H1 (cell line): ENCODE measurements at regions not wholly inside any gene's neighbourhood (a gene's known extent, or its start where the extent isn't known, plus 50 kb on each side); places are given as distances from the start of the nearest gene placed in this dataset.

Source experiments
- CTCF ChIA-PET: fragments of 300-600 bp; sonication (Branson Sonifier 250); formaldehyde crosslinking; loops from one replicate; lab custom pipeline; 2021; ENCODE audit not compliant: partially characterized antibody; lab: Charles Lee
- POLR2A ChIA-PET: fragments of 300-600 bp; sonication (Branson Sonifier 250); formaldehyde crosslinking; loops from one replicate; lab custom pipeline; 2021; ENCODE audit warnings: inconsistent platforms; ENCODE audit not compliant: partially characterized antibody; lab: Charles Lee
- DNase-seq, 2 experiments: peaks; one replicate each; pipeline versions ENCODE4 v3.0.0 to v3.0.0-alpha.2; 2010 to 2022; ENCODE audit warnings: low spot score in 2 of 2, low read depth in 1 of 2, mixed read lengths in 1 of 2
- FAIRE-seq: peaks from 2 replicates; lab custom pipeline; 2011; peaks lifted over from hg19 to GRCh38; lab: Jason Lieb, UNC
- H2AFZ ChIP-seq: 2 replicates; pipeline ENCODE4 v1.8.1; 2012; ENCODE audit warnings: low read length, inconsistent platforms
- H2AK5ac ChIP-seq: 2 replicates; pipeline ENCODE4 v1.6.1; 2013; ENCODE audit warnings: low read depth, low read length
- H2BK120ac ChIP-seq: replicated peaks from 2 replicates; pipeline ENCODE3; 2013; ENCODE audit warnings: low read depth, low read length, inconsistent platforms
- H2BK12ac ChIP-seq: 2 replicates; pipeline ENCODE4 v1.6.1; 2013; ENCODE audit warnings: low read depth, low read length
- H2BK15ac ChIP-seq: 2 replicates; pipeline ENCODE4 v1.6.1; 2013; ENCODE audit warnings: low read length
- H2BK20ac ChIP-seq: 2 replicates; pipeline ENCODE4 v1.6.1; 2013; ENCODE audit warnings: low read length
- H2BK5ac ChIP-seq: 2 replicates; pipeline ENCODE4 v1.6.1; 2013; ENCODE audit warnings: low read depth, low read length
- H3K14ac ChIP-seq: 2 replicates; pipeline ENCODE4 v1.6.1; 2013; ENCODE audit warnings: inconsistent platforms; ENCODE audit not compliant: insufficient read length
- H3K18ac ChIP-seq: 2 replicates; pipeline ENCODE4 v1.6.1; 2013; ENCODE audit warnings: low read length; ENCODE audit errors: extremely low read depth
- H3K23ac ChIP-seq: 2 replicates; pipeline ENCODE4 v1.6.1; 2013; ENCODE audit warnings: inconsistent platforms; ENCODE audit not compliant: insufficient read length
- H3K23me2 ChIP-seq: 2 replicates; pipeline ENCODE4 v1.6.1; 2013; ENCODE audit warnings: low read depth, low read length
- H3K27ac ChIP-seq: 2 replicates; pipeline ENCODE4 v1.6.1; 2011; ENCODE audit warnings: low read depth, low read length, inconsistent platforms
- H3K27me3 ChIP-seq, 4 experiments: replicated peaks in 1 of 4; 1 replicate in 1 of 4; 2 replicates in 3 of 4; pipeline versions ENCODE4 v1.6.1 to v1.8.1; 2011 to 2013; ENCODE audit warnings: low read length in 3 of 4, mild to moderate bottlenecking in 3 of 4, inconsistent platforms in 2 of 4, mixed read lengths in 2 of 4, moderate library complexity in 1 of 4; ENCODE audit not compliant: control insufficient read depth in 3 of 4, insufficient read depth in 3 of 4; ENCODE audit errors: extremely low read depth in 1 of 4
- H3K36me3 ChIP-seq, 4 experiments: 2 replicates each; pipeline versions ENCODE4 v1.6.1 to v1.8.1; 2011 to 2013; ENCODE audit warnings: mild to moderate bottlenecking in 4 of 4, low read length in 3 of 4, moderate library complexity in 2 of 4, control low read depth in 1 of 4, inconsistent platforms in 1 of 4; ENCODE audit not compliant: insufficient read depth in 4 of 4, control insufficient read depth in 2 of 4
- H3K4ac ChIP-seq: replicated peaks from 2 replicates; pipeline ENCODE3; 2013; ENCODE audit warnings: low read length, low read depth, mixed read lengths, inconsistent platforms; ENCODE audit not compliant: insufficient read length
- H3K4me1 ChIP-seq, 4 experiments: replicated peaks in 1 of 4; 1 replicate in 1 of 4; 2 replicates in 3 of 4; pipeline versions ENCODE4 v1.6.1 to v1.8.1; 2011 to 2013; ENCODE audit warnings: low read length in 3 of 4, inconsistent platforms in 2 of 4, mixed read lengths in 1 of 4; ENCODE audit not compliant: insufficient read depth in 4 of 4, control insufficient read depth in 3 of 4
- H3K4me2 ChIP-seq, 2 experiments: 2 replicates each; pipeline versions ENCODE4 v1.6.1 to v1.8.1; 2011 to 2013; ENCODE audit warnings: low read depth in 2 of 2, low read length in 2 of 2, control low read depth in 1 of 2, inconsistent platforms in 1 of 2, mild to moderate bottlenecking in 1 of 2; ENCODE audit not compliant: insufficient read depth in 1 of 2
- H3K4me3 ChIP-seq, 4 experiments: fragments of 200-600, 300-600 bp in 1 of 4; sonication (generic), shearing (Covaris generic), sonication (Bioruptor Twin) in 1 of 4; 2 replicates each; pipeline versions ENCODE4 v1.5.1 to v1.8.1; 2011 to 2016; ENCODE audit warnings: low read length in 4 of 4, low read depth in 3 of 4, control low read depth in 2 of 4, inconsistent platforms in 2 of 4, mild to moderate bottlenecking in 2 of 4, mixed read lengths in 1 of 4, moderate library complexity in 1 of 4; ENCODE audit not compliant: insufficient read depth in 2 of 4; ENCODE audit errors: extremely low read depth in 1 of 4
- H3K56ac ChIP-seq: replicated peaks from 2 replicates; pipeline ENCODE3; 2013; ENCODE audit warnings: low read depth, mild to moderate bottlenecking, mixed read lengths, low read length, inconsistent platforms; ENCODE audit not compliant: insufficient read length
- H3K79me1 ChIP-seq: 2 replicates; pipeline ENCODE4 v1.6.1; 2013; ENCODE audit warnings: low read depth, low read length, control low read depth
- H3K79me2 ChIP-seq, 2 experiments: 2 replicates each; pipeline versions ENCODE4 v1.6.1 to v1.8.1; 2012 to 2013; ENCODE audit warnings: low read length in 2 of 2, mild to moderate bottlenecking in 2 of 2, inconsistent platforms in 1 of 2; ENCODE audit not compliant: insufficient read depth in 2 of 2, control insufficient read depth in 1 of 2
- H3K9ac ChIP-seq, 4 experiments: replicated peaks in 1 of 4; 1 replicate in 1 of 4; 2 replicates in 3 of 4; pipeline versions ENCODE4 v1.6.1 to v1.8.1; 2011 to 2013; ENCODE audit warnings: low read depth in 3 of 4, low read length in 3 of 4, control low read depth in 2 of 4, mild to moderate bottlenecking in 2 of 4, moderate library complexity in 2 of 4, inconsistent platforms in 1 of 4; ENCODE audit errors: extremely low read depth in 1 of 4
- H3K9me3 ChIP-seq, 2 experiments: 2 replicates each; pipeline versions ENCODE4 v1.6.1 to v1.8.1; 2012 to 2013; ENCODE audit warnings: mild to moderate bottlenecking in 2 of 2, moderate library complexity in 2 of 2, control low read depth in 1 of 2, inconsistent platforms in 1 of 2, low read depth in 1 of 2, low read length in 1 of 2, mixed read lengths in 1 of 2; ENCODE audit not compliant: insufficient read depth in 2 of 2
- H4K20me1 ChIP-seq, 2 experiments: replicated peaks in 1 of 2; 2 replicates each; pipeline versions ENCODE3 to v1.8.1; 2011 to 2013; ENCODE audit warnings: inconsistent platforms in 2 of 2, low read length in 2 of 2, mild to moderate bottlenecking in 1 of 2; ENCODE audit not compliant: insufficient read depth in 2 of 2, control insufficient read depth in 1 of 2
- H4K5ac ChIP-seq: 2 replicates; pipeline ENCODE4 v1.6.1; 2013; ENCODE audit warnings: low read length, low read depth, mixed read lengths, inconsistent platforms; ENCODE audit not compliant: insufficient read length
- H4K8ac ChIP-seq: 2 replicates; pipeline ENCODE4 v1.8.0; 2013; ENCODE audit warnings: mild to moderate bottlenecking, moderate library complexity, low read length, inconsistent platforms; ENCODE audit not compliant: insufficient read depth; ENCODE audit errors: extremely low read depth
- H4K91ac ChIP-seq: replicated peaks from 2 replicates; pipeline ENCODE3; 2013; ENCODE audit warnings: low read length, mixed read lengths, inconsistent platforms; ENCODE audit not compliant: insufficient read length
- CBX5 ChIP-seq: fragments of 300-800, 300-1000 bp; sonication (generic); IDR thresholded peaks from 2 replicates; pipeline ENCODE4 v1.7.1; 2016; ENCODE audit warnings: antibody characterized with exemption, low read length, low read depth
- CHD1 ChIP-seq: IDR thresholded peaks from 2 replicates; pipeline ENCODE4 v1.6.1; 2012; ENCODE audit warnings: low read depth, low read length, improper control_type of control experiment
- GABPA ChIP-seq: IDR thresholded peaks from 2 replicates; pipeline ENCODE4 v1.6.1; 2011; ENCODE audit warnings: mild to moderate bottlenecking, low read length, moderate library complexity, borderline replicate concordance; ENCODE audit not compliant: insufficient read depth
- MAFK ChIP-seq: IDR thresholded peaks from 2 replicates; pipeline ENCODE4 v1.6.1; 2012; ENCODE audit warnings: low read depth, mild to moderate bottlenecking, improper control_type of control experiment, low read length
- POLR2AphosphoS5 ChIP-seq: IDR thresholded peaks from 2 replicates; pipeline ENCODE4 v1.6.1; 2011; ENCODE audit warnings: low read depth, low read length
- RAD21 ChIP-seq, 2 experiments: IDR thresholded peaks in 1 of 2; conservative IDR thresholded peaks in 1 of 2; 2 replicates each; pipeline ENCODE4 v1.6.1; 2011; ENCODE audit warnings: low read depth in 2 of 2, low read length in 2 of 2, improper control_type of control experiment in 1 of 2, inconsistent platforms in 1 of 2, mild to moderate bottlenecking in 1 of 2, moderate library complexity in 1 of 2
- RXRA ChIP-seq: IDR thresholded peaks from 2 replicates; pipeline ENCODE4 v1.6.1; 2011; ENCODE audit warnings: low read depth, mild to moderate bottlenecking, low read length, moderate library complexity; ENCODE audit not compliant: insufficient read depth
- SAP30 ChIP-seq: fragments of 300-600 bp; sonication (generic); IDR thresholded peaks from 2 replicates; pipeline ENCODE4 v1.7.1; 2012; ENCODE audit warnings: low read length, moderate library complexity, mild to moderate bottlenecking, inconsistent platforms; ENCODE audit not compliant: insufficient read depth, insufficient replicate concordance
- SIN3A ChIP-seq, 2 experiments: IDR thresholded peaks in 1 of 2; conservative IDR thresholded peaks in 1 of 2; 2 replicates each; pipeline ENCODE4 v1.6.1; 2011 to 2012; ENCODE audit warnings: low read length in 2 of 2, improper control_type of control experiment in 1 of 2, low read depth in 1 of 2, mild to moderate bottlenecking in 1 of 2
- SP1 ChIP-seq: IDR thresholded peaks from 2 replicates; pipeline ENCODE4 v1.6.1; 2011; ENCODE audit warnings: low read depth, low read length
- SP2 ChIP-seq: IDR thresholded peaks from 2 replicates; pipeline ENCODE4 v1.6.1; 2012; ENCODE audit warnings: mild to moderate bottlenecking, low read length, inconsistent platforms
- SUZ12 ChIP-seq: fragments of 200-600 bp; sonication (generic); IDR thresholded peaks from 2 replicates; pipeline ENCODE4 v1.6.1; 2012; ENCODE audit warnings: mild to moderate bottlenecking, inconsistent platforms, low read length, moderate library complexity, mixed read lengths
- TCF12 ChIP-seq: IDR thresholded peaks from 2 replicates; pipeline ENCODE4 v1.6.1; 2011; ENCODE audit warnings: low read depth, mild to moderate bottlenecking, low read length
- WGBS, 2 experiments: shearing (Covaris generic) in 1 of 2; methylation state at CpG; one replicate each; pipeline versions ENCODE4 v1.1.6 to v1.1.7; 2013 to 2015; ENCODE audit warnings: low lambda C conversion rate in 2 of 2, mixed read lengths in 2 of 2, inconsistent platforms in 1 of 2, low coverage in 1 of 2, missing lambda C conversion rate in 1 of 2; ENCODE audit not compliant: insufficient replicate concordance in 2 of 2, insufficient coverage in 1 of 2, insufficient read length in 1 of 2; ENCODE audit errors: extremely low coverage in 1 of 2, missing lambda C conversion rate in 1 of 2; 5-methylcytosine and 5-hydroxymethylcytosine counted together
- TF ChIP-seq, protein P1 (sequence below): IDR thresholded peaks from 2 replicates; pipeline ENCODE4 v1.6.1; 2011; ENCODE audit warnings: low read depth, mild to moderate bottlenecking, low read length; ENCODE audit not compliant: insufficient read depth

DNA sequence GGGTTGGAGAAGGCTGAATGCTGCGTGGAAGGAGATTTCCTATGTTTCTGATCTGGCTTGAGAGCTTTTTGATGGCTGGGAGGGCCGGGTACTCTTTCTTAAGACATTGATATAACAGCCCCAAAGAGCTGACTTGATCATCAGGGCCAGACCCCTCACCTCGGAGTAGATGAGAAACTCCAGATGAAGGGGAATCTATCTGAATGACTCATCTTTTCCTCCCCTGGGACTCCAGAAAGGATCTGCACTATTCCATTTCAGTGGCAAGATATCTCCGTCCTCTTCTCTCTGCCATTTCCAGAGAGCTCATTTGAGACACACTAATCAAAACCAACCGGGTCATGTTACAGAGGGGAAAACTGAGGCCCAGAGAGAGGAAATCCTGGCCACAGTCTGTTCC is 92.9 kb upstream of the MSX1 start:
- Histone ChIP-seq H3K79me1 (no peaks in the 10 kb centered on the region), H2BK120ac (no peak overlapping the region), H3K4me1 (peaks cover 3 to 27% (median 20%) of the 10 kb centered on the region in 4 experiments), H2BK15ac (no peak overlapping the region), H2BK12ac (no peak overlapping the region), H3K18ac (no peak overlapping the region), H3K4ac (no peak overlapping the region), H2BK20ac (no peak overlapping the region), H3K23ac (no peak overlapping the region), H4K91ac (no peak overlapping the region), H3K27me3 (peaks cover 0 to 9% (median 6%) of the 10 kb centered on the region in 4 experiments; a peak in 5 of 7 replicates), H3K23me2 (peaks cover 5% of the 10 kb centered on the region; the same call in 1 of the 2 replicates), H3K4me3 (no peak overlapping the region), H3K9ac (no peak overlapping the region), H2AK5ac (no peak overlapping the region), H3K36me3 (no peaks in the 10 kb centered on the region), H4K5ac (no peak overlapping the region), H2AFZ (no peak overlapping the region), H3K56ac (no peak overlapping the region), H3K9me3 (no peaks in the 10 kb centered on the region), H3K27ac (no peak overlapping the region), H3K4me2 (no peak overlapping the region), H3K79me2 (no peaks in the 10 kb centered on the region; a peak in 1 of 4 replicates), H3K14ac (no peak overlapping the region), H4K20me1 (peaks cover 0 to 7% of the 10 kb centered on the region in 2 experiments), H4K8ac (no peak overlapping the region), H2BK5ac (no peak overlapping the region)
- no peak for DNase-seq
- POLR2A ChIA-PET = interaction anchor here (1.2 kb wide), 1 partner anchor 35 kb away, joined by 3 read pairs; no protein-coding TSS in a partner anchor
- no peak for FAIRE-seq
- WGBS, 2 experiments = 91% methylated on average over 5 of the region's 5 CpGs; no CpG with 5 or more reads in 1 of the 2 experiments
- CTCF ChIA-PET = interaction anchor here (0.7 to 2.4 kb wide), 11 partner anchors 9 to 190 kb away, joined by 3 to 11 read pairs (median 4); no protein-coding TSS in a partner anchor
- TF ChIP-seq SIN3A (conservative IDR thresholded peaks at IDR 0.05 in 1 of 2, IDR thresholded peaks at IDR 0.05 in 1 of 2; ENCODE audit: low read depth in 1 of 2, low read length in 2 of 2) (no peak), POLR2AphosphoS5 (no peak), MAFK (no peak), SUZ12 (no peak), SP2 (no peak), CHD1 (no peak), SAP30 (no peak), TCF12 (no peak), GABPA (no peak), RXRA (no peak), RAD21 (IDR thresholded peaks at IDR 0.05 in 1 of 2, conservative IDR thresholded peaks at IDR 0.05 in 1 of 2; ENCODE audit: low read depth in 2 of 2, low read length in 2 of 2) (no peak), SP1 (no peak), CBX5 (no peak)
- TF ChIP-seq, protein P1, sequence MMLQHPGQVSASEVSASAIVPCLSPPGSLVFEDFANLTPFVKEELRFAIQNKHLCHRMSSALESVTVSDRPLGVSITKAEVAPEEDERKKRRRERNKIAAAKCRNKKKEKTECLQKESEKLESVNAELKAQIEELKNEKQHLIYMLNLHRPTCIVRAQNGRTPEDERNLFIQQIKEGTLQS = no peak
